Upper lobe of left lung (tissue), 4 donors: ENCODE measurements at regions not wholly inside any gene's neighbourhood (a gene's known extent, or its start where the extent isn't known, plus 50 kb on each side); places are given as distances from the start of the nearest gene placed in this dataset.

Source experiments
- CTCF ChIP-seq, 6 experiments: fragments of 450-650 bp in 4 of 6; fragments of 200-600 bp in 2 of 6; sonication (generic) in 2 of 6; IDR thresholded peaks; one replicate each; pipeline ENCODE4 v1.5.1; 2016 to 2019; ENCODE audit warnings: antibody characterized with exemption in 6 of 6
- EP300 ChIP-seq, 4 donors: sonication (generic); formaldehyde crosslinking; IDR thresholded peaks; one replicate each; pipeline ENCODE4 v1.5.1; 2017; ENCODE audit warnings: antibody characterized with exemption in 4 of 4, control low read depth in 2 of 4
- POLR2A ChIP-seq, 4 donors: fragments of 450-650 bp; IDR thresholded peaks; one replicate each; pipeline ENCODE4 v1.5.1; 2016 to 2017; ENCODE audit warnings: antibody characterized with exemption in 4 of 4, mild to moderate bottlenecking in 2 of 4
- POLR2AphosphoS5 ChIP-seq, 2 donors: sonication (generic); formaldehyde crosslinking; IDR thresholded peaks; one replicate each; pipeline ENCODE4 v1.5.1; 2017; ENCODE audit warnings: antibody characterized with exemption in 2 of 2

- TF ChIP-seq CTCF (IDR thresholded peaks at IDR 0.05) (no peak), EP300 (IDR thresholded peaks at IDR 0.05) (no peak), POLR2A (IDR thresholded peaks at IDR 0.05) (no peak), POLR2AphosphoS5 (IDR thresholded peaks at IDR 0.05) (no peak)
Observed at GRCh38 chr22:48376936-48377712, 1450.5 kb downstream of the BRD1 start.
